T-cell (primary cell): ENCODE measurements at regions not wholly inside any gene's neighbourhood (a gene's known extent, or its start where the extent isn't known, plus 50 kb on each side); places are given as distances from the start of the nearest gene placed in this dataset.

Experiments
- ATAC-seq, 4 experiments: fragments of 200-7000 bp in 3 of 4; fragments of 150-1000 bp in 1 of 4; cut with Tn5 transposase; replicated peaks in 1 of 4; 1 replicate in 3 of 4; 2 replicates in 1 of 4; pipeline ENCODE4 v1.10.0; 2021; ENCODE audit warnings: moderate library complexity in 3 of 4, mild to moderate bottlenecking in 2 of 4, moderate number of reproducible peaks in 1 of 4
- CTCF ChIA-PET, 2 donors: fragments of 300-600 bp; sonication (Branson Sonifier 250); formaldehyde crosslinking; loops; one replicate each; lab custom pipeline; 2022; ENCODE audit warnings: antibody characterized with exemption in 2 of 2; lab: Charles Lee
- POLR2A ChIA-PET, 2 donors: fragments of 300-600 bp; sonication (Branson Sonifier 250); formaldehyde crosslinking; loops; one replicate each; lab custom pipeline; 2022; ENCODE audit warnings: antibody characterized with exemption in 2 of 2; lab: Charles Lee
- DNase-seq, 35 experiments: peaks; one replicate each; pipeline versions ENCODE4 v3.0.0 to v3.0.0-alpha.2; 2013 to 2023
- H3K27ac ChIP-seq: one replicate; pipeline ENCODE4 v1.5.1; 2013; ENCODE audit warnings: low read length
- H3K27me3 ChIP-seq, 2 experiments: replicated peaks in 1 of 2; 1 replicate in 1 of 2; 2 replicates in 1 of 2; pipeline versions ENCODE4 v1.6.1 to v1.7.0; 2013; ENCODE audit warnings: low read length in 1 of 2, mixed read lengths in 1 of 2; ENCODE audit not compliant: control insufficient read depth in 2 of 2, insufficient read depth in 2 of 2; ENCODE audit errors: extremely low read depth in 1 of 2
- H3K36me3 ChIP-seq, 2 donors: 1 replicate in 1 of 2; 2 replicates in 1 of 2; pipeline versions ENCODE4 v1.6.1 to v1.7.0; 2013; ENCODE audit warnings: low read length in 1 of 2; ENCODE audit not compliant: control insufficient read depth in 2 of 2, insufficient read depth in 1 of 2; ENCODE audit errors: extremely low read depth in 1 of 2
- H3K4me1 ChIP-seq, 2 experiments: 1 replicate in 1 of 2; 2 replicates in 1 of 2; pipeline versions ENCODE4 v1.6.1 to v1.7.0; 2013; ENCODE audit warnings: low read length in 2 of 2, mixed read lengths in 1 of 2; ENCODE audit not compliant: insufficient read depth in 2 of 2, control insufficient read depth in 1 of 2; ENCODE audit errors: extremely low read depth in 1 of 2
- H3K4me3 ChIP-seq, 2 donors: 1 replicate in 1 of 2; 2 replicates in 1 of 2; pipeline versions ENCODE4 v1.5.1 to v1.7.0; 2013; ENCODE audit warnings: mild to moderate bottlenecking in 2 of 2, low read length in 1 of 2, moderate library complexity in 1 of 2; ENCODE audit not compliant: control insufficient read depth in 1 of 2; ENCODE audit errors: extremely low read depth in 1 of 2
- H3K9me3 ChIP-seq: 2 replicates; pipeline ENCODE4 v1.7.0; 2013
- H3K27ac Mint-ChIP-seq, 2 donors: one replicate each; pipeline ENCODE4 v1.8.0; 2020 to 2021; ENCODE audit warnings: mild to moderate bottlenecking in 2 of 2, mixed read lengths in 2 of 2
- H3K27me3 Mint-ChIP-seq, 2 donors: one replicate each; pipeline ENCODE4 v1.8.0; 2021 to 2022; ENCODE audit warnings: mixed read lengths in 2 of 2
- H3K36me3 Mint-ChIP-seq: one replicate; pipeline ENCODE4 v1.8.0; 2021; ENCODE audit warnings: mixed read lengths
- H3K4me1 Mint-ChIP-seq, 3 donors: one replicate each; pipeline ENCODE4 v1.8.0; 2020 to 2022; ENCODE audit warnings: mixed read lengths in 3 of 3, mild to moderate bottlenecking in 1 of 3
- H3K4me3 Mint-ChIP-seq, 3 donors: one replicate each; pipeline ENCODE4 v1.8.0; 2020 to 2022; ENCODE audit warnings: mild to moderate bottlenecking in 3 of 3, mixed read lengths in 3 of 3, moderate library complexity in 3 of 3
- H3K9me3 Mint-ChIP-seq, 3 donors: one replicate each; pipeline ENCODE4 v1.8.0; 2020 to 2022; ENCODE audit warnings: mixed read lengths in 3 of 3
- WGBS: methylation state at CpG from one replicate; pipeline ENCODE4 v1.1.5; 2013; ENCODE audit warnings: missing lambda C conversion rate; ENCODE audit not compliant: insufficient coverage; 5-methylcytosine and 5-hydroxymethylcytosine counted together

DNA sequence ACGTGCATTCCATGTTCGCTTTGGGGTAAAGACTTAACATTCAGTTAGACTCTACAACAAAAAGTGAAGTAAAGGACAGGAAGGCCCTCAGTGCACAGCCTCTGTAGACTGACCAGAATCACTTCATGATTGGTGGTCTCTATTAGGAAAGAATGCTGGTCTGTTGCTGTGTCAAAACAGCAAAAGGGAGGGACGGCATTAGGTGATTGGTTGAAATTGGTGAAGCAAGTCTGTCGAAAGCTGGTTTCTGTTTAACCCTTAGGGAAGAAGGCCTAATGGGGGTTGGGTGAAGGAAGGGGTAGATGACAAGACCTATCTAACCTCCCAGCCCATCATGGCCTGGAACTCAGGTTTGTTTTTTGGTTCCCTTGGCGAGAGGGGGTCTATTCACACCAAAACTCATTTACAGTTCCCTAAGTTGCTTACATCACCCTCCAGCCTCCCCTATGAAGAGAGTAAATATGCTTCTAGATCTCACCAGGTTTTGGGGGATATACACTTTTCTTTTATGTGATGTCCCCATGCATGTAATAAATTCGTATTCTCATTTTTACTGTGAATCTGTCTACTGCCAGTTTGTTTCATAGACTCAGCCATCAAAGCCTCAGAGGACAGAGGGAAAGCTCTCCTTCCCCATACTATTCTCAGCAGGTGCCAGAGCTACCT is 65.6 kb downstream of the TMEM17 start:
- H3K4me1 ChIP-seq, result no peaks in the 10 kb centered on the region
- H3K4me3 ChIP-seq, result no peak overlapping the region
- no peaks in the 10 kb centered on the region for H3K9me3 ChIP-seq
- no peaks in the 10 kb centered on the region for H3K36me3 Mint-ChIP-seq
- ATAC-seq (no peak), DNase-seq (no peak)
- ChIA-PET POLR2A (no interaction called here), CTCF (no interaction called here)
- H3K4me3 Mint-ChIP-seq, result no peak overlapping the region
- no peaks in the 10 kb centered on the region for H3K27me3 ChIP-seq
- no CpG with 5 or more reads among the region's 6 CpGs for WGBS
- no peak overlapping the region for H3K27ac ChIP-seq
- no peaks in the 10 kb centered on the region for H3K27me3 Mint-ChIP-seq
- no peaks in the 10 kb centered on the region for H3K36me3 ChIP-seq
- H3K4me1 Mint-ChIP-seq, result no peaks in the 10 kb centered on the region
- no peak overlapping the region for H3K27ac Mint-ChIP-seq
- no peaks in the 10 kb centered on the region for H3K9me3 Mint-ChIP-seq

DNA sequence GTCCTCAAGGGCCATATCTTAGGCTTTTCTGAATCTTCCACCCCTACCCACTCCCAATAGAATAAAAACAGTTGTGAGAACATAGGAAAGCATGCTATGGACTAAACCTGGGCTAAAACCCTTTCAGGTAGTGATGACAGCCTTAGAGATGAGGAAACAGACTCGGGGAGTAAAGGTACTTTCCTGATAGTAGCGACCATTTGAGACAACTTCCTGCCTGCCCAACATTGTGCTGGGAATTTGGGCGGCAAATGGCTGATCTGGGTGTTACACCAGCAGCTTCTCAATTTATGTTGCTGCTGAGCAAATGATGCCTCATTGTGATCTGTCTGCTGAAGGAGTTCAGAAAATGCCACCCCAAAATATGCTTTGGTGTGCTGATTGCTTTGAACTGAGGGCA is 66.6 kb downstream of the TMEM17 start:
- CTCF ChIA-PET, result no interaction called here

DNA sequence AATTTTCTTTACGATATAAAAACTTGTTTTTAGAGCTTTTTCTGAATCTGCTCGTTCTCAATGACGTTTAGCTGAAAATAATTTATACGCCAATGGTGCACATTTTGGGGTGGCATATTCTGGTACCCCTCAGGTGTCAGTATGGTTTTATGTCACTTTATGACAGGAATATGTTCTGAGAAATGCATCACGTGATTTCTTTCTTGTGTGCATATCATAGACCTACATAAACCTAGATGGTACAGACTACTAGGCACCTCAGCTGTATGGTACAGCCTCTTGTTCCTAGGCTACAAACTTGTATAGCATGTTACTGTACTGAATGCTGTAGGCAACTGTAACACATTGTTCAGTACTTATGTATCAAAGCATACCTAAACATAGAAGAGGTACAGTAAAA is 68.2 kb downstream of the TMEM17 start:
- no peak for DNase-seq
- Histone ChIP-seq H3K4me3 (no peak overlapping the region), H3K9me3 (no peaks in the 10 kb centered on the region), H3K27ac (no peak overlapping the region), H3K4me1 (no peaks in the 10 kb centered on the region), H3K36me3 (no peaks in the 10 kb centered on the region), H3K27me3 (peaks cover 0 to 3% of the 10 kb centered on the region in 2 experiments)
- WGBS, result 100% methylated on average over 3 of the region's 5 CpGs
- POLR2A ChIA-PET, result no interaction called here
- Mint-ChIP-seq H3K27ac (no peak overlapping the region), H3K9me3 (no peaks in the 10 kb centered on the region), H3K4me3 (no peak overlapping the region), H3K4me1 (no peaks in the 10 kb centered on the region), H3K27me3 (no peaks in the 10 kb centered on the region), H3K36me3 (no peaks in the 10 kb centered on the region)
- ATAC-seq, result no peak
- CTCF ChIA-PET, result interaction anchor here in 1 of 2 donors (0.6 kb wide), 1 partner anchor 1099 kb away, joined by 3 read pairs; no protein-coding TSS in a partner anchor

More for the DNA sequence above, 66.6 kb downstream of the TMEM17 start:
- Mint-ChIP-seq H3K36me3 (no peaks in the 10 kb centered on the region), H3K4me3 (no peak overlapping the region), H3K9me3 (no peaks in the 10 kb centered on the region), H3K4me1 (no peaks in the 10 kb centered on the region), H3K27me3 (no peaks in the 10 kb centered on the region), H3K27ac (no peak overlapping the region)
- Histone ChIP-seq H3K4me3 (no peak overlapping the region), H3K27ac (no peak overlapping the region), H3K9me3 (no peaks in the 10 kb centered on the region), H3K4me1 (no peaks in the 10 kb centered on the region), H3K36me3 (no peaks in the 10 kb centered on the region), H3K27me3 (no peaks in the 10 kb centered on the region)
- ATAC-seq (no peak), DNase-seq (no peak)
- POLR2A ChIA-PET, result no interaction called here
- 68% methylated on average over 3 of the region's 3 CpGs for WGBS

DNA sequence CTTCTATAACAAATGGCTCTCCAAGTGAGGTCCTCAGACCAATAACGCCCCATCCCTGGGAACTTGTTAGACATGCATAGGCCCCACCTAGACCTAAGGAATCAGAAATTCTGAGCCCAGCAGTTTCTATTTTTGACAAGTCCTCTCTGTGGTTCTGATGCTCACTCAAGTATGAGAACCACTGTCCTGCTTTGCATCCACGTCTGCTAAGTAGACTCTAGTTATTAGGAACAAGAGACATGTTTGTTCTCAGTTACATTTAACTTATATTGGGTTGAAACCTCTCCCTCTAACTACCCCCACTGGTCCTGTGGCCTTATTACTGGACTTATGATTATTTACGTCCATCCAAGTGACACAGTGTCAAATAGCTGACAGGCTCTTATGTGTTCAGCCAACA is 70.3 kb downstream of the TMEM17 start:
- ChIA-PET POLR2A (interaction anchor here (0.5 to 0.6 kb wide), 2 partner anchors 461 to 561 kb away, joined by 3 to 8 read pairs; no protein-coding TSS in a partner anchor), CTCF (interaction anchor here in 1 of 2 donors (0.5 kb wide), 1 partner anchor 28 kb away, joined by 4 read pairs; no protein-coding TSS in a partner anchor)
- no peaks in the 10 kb centered on the region for H3K36me3 Mint-ChIP-seq
- H3K4me1 Mint-ChIP-seq, result no peaks in the 10 kb centered on the region
- no peak overlapping the region for H3K27ac Mint-ChIP-seq
- H3K4me3 Mint-ChIP-seq, result no peak overlapping the region
- Histone ChIP-seq H3K36me3 (no peaks in the 10 kb centered on the region), H3K27ac (no peak overlapping the region), H3K9me3 (no peaks in the 10 kb centered on the region), H3K27me3 (peaks cover 0 to 3% of the 10 kb centered on the region in 2 experiments), H3K4me1 (no peaks in the 10 kb centered on the region), H3K4me3 (no peak overlapping the region)
- WGBS, result 56% methylated on average over 1 of the region's 3 CpGs
- peaks cover 0 to 3% of the 10 kb centered on the region in 2 donors for H3K27me3 Mint-ChIP-seq
- ATAC-seq (no peak), DNase-seq (no peak)
- no peaks in the 10 kb centered on the region for H3K9me3 Mint-ChIP-seq

DNA sequence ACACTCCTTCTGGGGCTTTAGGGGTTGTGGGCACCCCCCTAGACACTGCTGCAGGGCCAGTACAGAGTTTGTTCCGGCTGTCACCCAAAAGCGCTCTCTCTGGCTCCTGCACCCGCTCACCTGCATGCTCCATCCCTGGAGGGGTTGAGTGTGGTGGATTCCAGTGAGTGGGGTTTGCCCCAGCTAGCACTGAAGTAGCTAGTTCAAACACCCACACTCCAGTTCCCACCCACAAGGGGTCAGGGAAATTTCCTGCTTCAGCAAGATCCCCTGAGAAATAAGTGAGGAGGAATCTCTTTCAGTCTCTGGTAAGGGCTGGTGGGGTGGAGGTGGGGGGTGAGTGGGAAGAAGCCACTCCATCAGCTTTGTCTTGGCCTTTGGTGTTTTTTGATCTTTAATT is 73.6 kb downstream of the TMEM17 start:
- Mint-ChIP-seq H3K4me1 (no peaks in the 10 kb centered on the region), H3K36me3 (no peaks in the 10 kb centered on the region), H3K9me3 (peaks cover 0 to 3% (median 0%) of the 10 kb centered on the region in 3 donors), H3K27me3 (peaks cover 0 to 3% of the 10 kb centered on the region in 2 donors), H3K4me3 (no peak overlapping the region), H3K27ac (no peak overlapping the region)
- no peaks in the 10 kb centered on the region for H3K4me1 ChIP-seq
- no peaks in the 10 kb centered on the region for H3K9me3 ChIP-seq
- no CpG with 5 or more reads among the region's 3 CpGs for WGBS
- no peak overlapping the region for H3K4me3 ChIP-seq
- no peak overlapping the region for H3K27ac ChIP-seq
- ChIA-PET POLR2A (interaction anchor here in 1 of 2 donors (0.6 kb wide), 1 partner anchor 81 kb away, joined by 8 read pairs; no protein-coding TSS in a partner anchor), CTCF (no interaction called here)
- ATAC-seq (no peak), DNase-seq (no peak)
- no peaks in the 10 kb centered on the region for H3K36me3 ChIP-seq
- H3K27me3 ChIP-seq, result peaks cover 0 to 8% of the 10 kb centered on the region in 2 experiments

DNA sequence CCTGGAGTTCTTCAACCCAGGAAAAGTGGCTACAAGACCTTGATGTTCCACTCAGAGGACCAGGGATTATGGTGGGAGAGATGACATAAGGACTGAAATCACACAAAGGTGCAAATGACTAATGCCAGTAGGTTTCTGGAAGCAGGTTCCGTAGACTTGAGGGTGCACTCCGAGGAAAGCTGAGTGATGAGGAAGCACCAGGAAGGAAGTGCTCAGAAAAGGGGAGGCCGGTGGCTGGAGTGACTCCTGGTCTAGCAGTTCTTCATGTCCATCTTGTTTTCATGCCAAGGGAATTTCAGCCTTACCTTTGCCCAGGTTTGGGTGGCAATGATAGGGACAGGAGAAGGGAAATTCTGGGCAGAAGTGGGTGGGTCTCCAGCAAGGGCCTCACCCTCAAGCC is 74.5 kb downstream of the TMEM17 start:
- Mint-ChIP-seq H3K4me3 (no peak overlapping the region), H3K9me3 (peaks cover 0 to 3% (median 0%) of the 10 kb centered on the region in 3 donors)
- ATAC-seq, result no peak

More for the DNA sequence above, 74.5 kb downstream of the TMEM17 start:
- no peaks in the 10 kb centered on the region for H3K4me1 Mint-ChIP-seq
- Histone ChIP-seq H3K27ac (no peak overlapping the region), H3K36me3 (no peaks in the 10 kb centered on the region), H3K4me3 (no peak overlapping the region), H3K27me3 (peaks cover 0 to 8% of the 10 kb centered on the region in 2 experiments), H3K9me3 (no peaks in the 10 kb centered on the region), H3K4me1 (no peaks in the 10 kb centered on the region)
- no peak overlapping the region for H3K27ac Mint-ChIP-seq
- no peak for DNase-seq
- POLR2A ChIA-PET, result interaction anchor here in 1 of 2 donors (0.6 kb wide), 1 partner anchor 82 kb away, joined by 8 read pairs; no protein-coding TSS in a partner anchor
- WGBS, result 71% methylated on average over 2 of the region's 3 CpGs
- CTCF ChIA-PET, result no interaction called here
- no peaks in the 10 kb centered on the region for H3K36me3 Mint-ChIP-seq
- H3K27me3 Mint-ChIP-seq, result peaks cover 0 to 3% of the 10 kb centered on the region in 2 donors
